SK-N-SH (cell line): ENCODE measurements at regions not wholly inside any gene's neighbourhood (a gene's known extent, or its start where the extent isn't known, plus 50 kb on each side); places are given as distances from the start of the nearest gene placed in this dataset.

ENCODE experiments used
- CTCF ChIA-PET: fragments of 300-600, 350-600 bp; formaldehyde crosslinking; extraction: SDS; loops from one replicate; lab custom pipeline; 2021; lab: Yijun Ruan, JAX
- POLR2A ChIA-PET: fragments of 350-600 bp; sonication (Branson Sonifier 250); formaldehyde crosslinking; extraction: SDS; loops from one replicate; lab custom pipeline; 2020; ENCODE audit warnings: antibody characterized with exemption, inconsistent platforms; lab: Yijun Ruan, JAX
- DNase-seq: peaks from one replicate; pipeline ENCODE4 v3.0.0; 2012
- H2AFZ ChIP-seq: fragments of 200-600 bp; sonication (generic); 2 replicates; pipeline ENCODE4 v1.8.1; 2016; ENCODE audit warnings: antibody characterized with exemption, mild to moderate bottlenecking, low read depth
- H3F3A ChIP-seq: fragments of 200-600 bp; sonication (generic); replicated peaks from 2 replicates; pipeline ENCODE3; 2016; ENCODE audit warnings: antibody characterized with exemption, mild to moderate bottlenecking; ENCODE audit not compliant: insufficient read depth
- H3K27ac ChIP-seq, 2 experiments: fragments of 200-500 bp in 1 of 2; fragments of 200-600 bp in 1 of 2; sonication (Bioruptor generic) in 1 of 2; sonication (generic), shearing (Covaris generic) in 1 of 2; 2 replicates each; pipeline versions ENCODE4 v1.5.1 to v1.6.1; 2014 to 2016; ENCODE audit warnings: low read depth in 2 of 2, inconsistent platforms in 1 of 2, low read length in 1 of 2, mild to moderate bottlenecking in 1 of 2, mixed read lengths in 1 of 2
- H3K27me3 ChIP-seq: fragments of 200-600 bp; sonication (generic), shearing (Covaris generic); 2 replicates; pipeline ENCODE4 v1.6.1; 2016; ENCODE audit warnings: mixed run types; ENCODE audit not compliant: insufficient read depth
- H3K36me3 ChIP-seq, 2 experiments: fragments of 200-500 bp in 1 of 2; fragments of 200-600 bp in 1 of 2; sonication (Bioruptor generic) in 1 of 2; sonication (generic) in 1 of 2; replicated peaks in 1 of 2; 2 replicates each; pipeline versions ENCODE3 to v1.5.1; 2014 to 2016; ENCODE audit warnings: low read length in 1 of 2, mild to moderate bottlenecking in 1 of 2; ENCODE audit not compliant: insufficient read depth in 2 of 2, control insufficient read depth in 1 of 2
- H3K4me1 ChIP-seq, 2 experiments: fragments of 200-500 bp in 1 of 2; fragments of 200-600 bp in 1 of 2; sonication (Bioruptor generic) in 1 of 2; sonication (generic), shearing (Covaris generic) in 1 of 2; 2 replicates each; pipeline versions ENCODE4 v1.5.1 to v1.6.1; 2014 to 2016; ENCODE audit warnings: low read depth in 1 of 2, low read length in 1 of 2, mixed run types in 1 of 2; ENCODE audit not compliant: insufficient read depth in 2 of 2, control insufficient read depth in 1 of 2
- H3K4me2 ChIP-seq: fragments of 200-600 bp; sonication (generic), shearing (Covaris generic); 2 replicates; pipeline ENCODE4 v1.6.1; 2017; ENCODE audit warnings: mixed run types
- H3K4me3 ChIP-seq, 2 experiments: fragments of 200-500 bp in 1 of 2; fragments of 200-600 bp in 1 of 2; sonication (Bioruptor generic) in 1 of 2; sonication (generic), shearing (Covaris generic) in 1 of 2; 2 replicates each; pipeline versions ENCODE4 v1.5.1 to v1.8.1; 2014 to 2016; ENCODE audit warnings: low read depth in 2 of 2, inconsistent platforms in 1 of 2, low read length in 1 of 2, mild to moderate bottlenecking in 1 of 2, mixed read lengths in 1 of 2, moderate library complexity in 1 of 2
- H3K79me2 ChIP-seq: fragments of 200-600 bp; sonication (generic); 2 replicates; pipeline ENCODE4 v1.8.1; 2017; ENCODE audit warnings: mild to moderate bottlenecking; ENCODE audit not compliant: insufficient read depth
- H3K9ac ChIP-seq: fragments of 200-600 bp; sonication (generic); 2 replicates; pipeline ENCODE4 v1.6.1; 2017; ENCODE audit warnings: mixed run types
- H3K9me2 ChIP-seq: fragments of 200-600 bp; sonication (generic); 2 replicates; pipeline ENCODE4 v1.6.1; 2017; ENCODE audit warnings: mixed run types
- H3K9me3 ChIP-seq: fragments of 200-600 bp; sonication (generic); 2 replicates; pipeline ENCODE4 v1.6.1; 2017; ENCODE audit warnings: mixed run types, mild to moderate bottlenecking, moderate library complexity
- H4K20me1 ChIP-seq: fragments of 200-600 bp; sonication (generic); 2 replicates; pipeline ENCODE4 v1.6.1; 2017; ENCODE audit warnings: mild to moderate bottlenecking, mixed run types; ENCODE audit not compliant: insufficient read depth
- EP300 ChIP-seq, 2 experiments: IDR thresholded peaks; 2 replicates each; pipeline versions ENCODE4 v1.4.0 to v1.6.1; 2012; ENCODE audit warnings: borderline replicate concordance in 1 of 2, low read depth in 1 of 2, low read length in 1 of 2
- FOXM1 ChIP-seq: IDR thresholded peaks from 2 replicates; pipeline ENCODE4 v1.4.0; 2012; ENCODE audit warnings: low read depth, mild to moderate bottlenecking
- GABPA ChIP-seq: IDR thresholded peaks from 2 replicates; pipeline ENCODE4 v1.4.0; 2012; ENCODE audit warnings: low read depth, mild to moderate bottlenecking
- GATA2 ChIP-seq: sonication (generic); formaldehyde crosslinking; IDR thresholded peaks from 2 replicates; pipeline ENCODE4 v1.5.0; 2020; ENCODE audit warnings: mild to moderate bottlenecking, missing genetic modification reagents
- IRF3 ChIP-seq: fragments of 150-350 bp; IDR thresholded peaks from 2 replicates; pipeline ENCODE4 v1.6.1; 2016; ENCODE audit warnings: mild to moderate bottlenecking, low read depth, low read length
- JUND ChIP-seq: IDR thresholded peaks from 2 replicates; pipeline ENCODE4 v1.4.0; 2012
- NRF1 ChIP-seq: IDR thresholded peaks from 2 replicates; pipeline ENCODE4 v1.6.1; 2012; ENCODE audit warnings: low read depth, mild to moderate bottlenecking, low read length
- RAD21 ChIP-seq: IDR thresholded peaks from 2 replicates; pipeline ENCODE4 v1.6.1; 2012; ENCODE audit warnings: mild to moderate bottlenecking, low read length
- TAF1 ChIP-seq: IDR thresholded peaks from 2 replicates; pipeline ENCODE4 v1.6.1; 2012; ENCODE audit warnings: low read depth, mild to moderate bottlenecking, low read length, moderate library complexity, borderline replicate concordance
- TCF12 ChIP-seq: IDR thresholded peaks from 2 replicates; pipeline ENCODE4 v1.4.0; 2012
- USF1 ChIP-seq: IDR thresholded peaks from 2 replicates; pipeline ENCODE4 v1.4.0; 2012; ENCODE audit warnings: low read depth, borderline replicate concordance
- TF ChIP-seq, protein P1 (sequence below): IDR thresholded peaks from 2 replicates; pipeline ENCODE4; 2012
- TF ChIP-seq, protein P2 (sequence below): fragments of 200-600 bp; sonication (generic); IDR thresholded peaks from 2 replicates; pipeline ENCODE4 v1.6.1; 2017; ENCODE audit warnings: antibody characterized with exemption, mild to moderate bottlenecking, moderate library complexity
- TF ChIP-seq, protein P3 (sequence below): fragments of 150-350 bp; IDR thresholded peaks from 2 replicates; pipeline ENCODE4 v1.6.1; 2017; ENCODE audit warnings: antibody characterized with exemption, low read length, low read depth, borderline replicate concordance

- Histone ChIP-seq H3F3A (no peaks in the 10 kb centered on the region), H4K20me1 (no peaks in the 10 kb centered on the region), H3K4me2 (no peak overlapping the region), H3K36me3 (no peaks in the 10 kb centered on the region), H3K4me3 (no peak overlapping the region), H3K9me2 (no peaks in the 10 kb centered on the region), H3K9ac (no peak overlapping the region), H3K9me3 (peaks cover 5% of the 10 kb centered on the region; the same call in 1 of the 2 replicates), H2AFZ (no peak overlapping the region), H3K4me1 (no peaks in the 10 kb centered on the region; a peak in 1 of 4 replicates), H3K79me2 (no peaks in the 10 kb centered on the region), H3K27me3 (no peaks in the 10 kb centered on the region), H3K27ac (no peak overlapping the region)
- ChIA-PET CTCF (interaction anchor here (0.7 kb wide), 1 partner anchor 23 kb away, joined by 3 read pairs; no protein-coding TSS in a partner anchor), POLR2A (no interaction called here)
- TF ChIP-seq JUND = no peak
- no peak for TF ChIP-seq NRF1
- TF ChIP-seq, protein P1, sequence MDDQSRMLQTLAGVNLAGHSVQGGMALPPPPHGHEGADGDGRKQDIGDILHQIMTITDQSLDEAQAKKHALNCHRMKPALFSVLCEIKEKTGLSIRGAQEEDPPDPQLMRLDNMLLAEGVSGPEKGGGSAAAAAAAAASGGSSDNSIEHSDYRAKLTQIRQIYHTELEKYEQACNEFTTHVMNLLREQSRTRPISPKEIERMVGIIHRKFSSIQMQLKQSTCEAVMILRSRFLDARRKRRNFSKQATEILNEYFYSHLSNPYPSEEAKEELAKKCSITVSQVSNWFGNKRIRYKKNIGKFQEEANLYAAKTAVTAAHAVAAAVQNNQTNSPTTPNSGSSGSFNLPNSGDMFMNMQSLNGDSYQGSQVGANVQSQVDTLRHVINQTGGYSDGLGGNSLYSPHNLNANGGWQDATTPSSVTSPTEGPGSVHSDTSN = no peak
- TF ChIP-seq EP300 (IDR thresholded peaks at IDR 0.05; ENCODE audit: borderline replicate concordance in 1 of 2, low read depth in 1 of 2, low read length in 1 of 2) = no peak
- no peak for TF ChIP-seq TAF1
- TF ChIP-seq, protein P2, sequence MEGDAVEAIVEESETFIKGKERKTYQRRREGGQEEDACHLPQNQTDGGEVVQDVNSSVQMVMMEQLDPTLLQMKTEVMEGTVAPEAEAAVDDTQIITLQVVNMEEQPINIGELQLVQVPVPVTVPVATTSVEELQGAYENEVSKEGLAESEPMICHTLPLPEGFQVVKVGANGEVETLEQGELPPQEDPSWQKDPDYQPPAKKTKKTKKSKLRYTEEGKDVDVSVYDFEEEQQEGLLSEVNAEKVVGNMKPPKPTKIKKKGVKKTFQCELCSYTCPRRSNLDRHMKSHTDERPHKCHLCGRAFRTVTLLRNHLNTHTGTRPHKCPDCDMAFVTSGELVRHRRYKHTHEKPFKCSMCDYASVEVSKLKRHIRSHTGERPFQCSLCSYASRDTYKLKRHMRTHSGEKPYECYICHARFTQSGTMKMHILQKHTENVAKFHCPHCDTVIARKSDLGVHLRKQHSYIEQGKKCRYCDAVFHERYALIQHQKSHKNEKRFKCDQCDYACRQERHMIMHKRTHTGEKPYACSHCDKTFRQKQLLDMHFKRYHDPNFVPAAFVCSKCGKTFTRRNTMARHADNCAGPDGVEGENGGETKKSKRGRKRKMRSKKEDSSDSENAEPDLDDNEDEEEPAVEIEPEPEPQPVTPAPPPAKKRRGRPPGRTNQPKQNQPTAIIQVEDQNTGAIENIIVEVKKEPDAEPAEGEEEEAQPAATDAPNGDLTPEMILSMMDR = no peak
- TF ChIP-seq FOXM1 = no peak
- TF ChIP-seq GABPA = no peak
- no peak for TF ChIP-seq TCF12
- no peak for TF ChIP-seq USF1
- no peak for TF ChIP-seq GATA2 (CRISPR knock-in tag)
- no peak for TF ChIP-seq RAD21
- TF ChIP-seq, protein P3, sequence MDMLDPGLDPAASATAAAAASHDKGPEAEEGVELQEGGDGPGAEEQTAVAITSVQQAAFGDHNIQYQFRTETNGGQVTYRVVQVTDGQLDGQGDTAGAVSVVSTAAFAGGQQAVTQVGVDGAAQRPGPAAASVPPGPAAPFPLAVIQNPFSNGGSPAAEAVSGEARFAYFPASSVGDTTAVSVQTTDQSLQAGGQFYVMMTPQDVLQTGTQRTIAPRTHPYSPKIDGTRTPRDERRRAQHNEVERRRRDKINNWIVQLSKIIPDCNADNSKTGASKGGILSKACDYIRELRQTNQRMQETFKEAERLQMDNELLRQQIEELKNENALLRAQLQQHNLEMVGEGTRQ = no peak
- no peak for TF ChIP-seq IRF3
- no peak for DNase-seq
Measured at GRCh38 chr11:112861356-112861755, 99.9 kb upstream of the NCAM1 start.
